ENCODE measurements at regions not wholly inside any gene's neighbourhood (a gene's known extent, or its start where the extent isn't known, plus 50 kb on each side); places are given as distances from the start of the nearest gene placed in this dataset.

GRCh38 chr1:55879346-55879745 lies 664.2 kb upstream of the USP24 start:
- H3K4me1 ChIP-seq (ENCODE audit: control insufficient read depth, insufficient read depth, low read length): no peaks in the 10 kb centered on the region
- no peaks in the 10 kb centered on the region for H3K36me3 ChIP-seq (ENCODE audit: control insufficient read depth in 2 of 2, insufficient read depth in 2 of 2, low read length in 1 of 2)
- WGBS (ENCODE audit: insufficient coverage, insufficient replicate concordance, low lambda C conversion rate, missing lambda C conversion rate): 46% methylated on average over 11 of the region's 11 CpGs
- ATAC-seq (no peak; the same call in 1 of the 3 replicates), DNase-seq (ENCODE audit: low read depth, low spot score) (no peak), FAIRE-seq (no peak)
- H3K79me2 ChIP-seq (ENCODE audit: control insufficient read depth, insufficient read depth, low read length): no peaks in the 10 kb centered on the region
- no peaks in the 10 kb centered on the region for H3K27me3 ChIP-seq (replicated peaks in 1 of 2; ENCODE audit: control insufficient read depth in 2 of 2, insufficient read depth in 2 of 2, low read length in 1 of 2)
- no TSS peak for BruUV-seq (replicated peaks)
- ChIA-PET POLR2A (no interaction called here), SMC1A (ENCODE audit: uncharacterized antibody, unreplicated experiment) (interaction anchor here (1.1 to 1.2 kb wide), 2 partner anchors 8 to 705 kb away, joined by 3 to 4 read pairs; no protein-coding TSS in a partner anchor), CTCF (interaction anchor here (1.4 kb wide), 1 partner anchor 10 kb away, joined by 5 read pairs; no protein-coding TSS in a partner anchor), RAD21 (ENCODE audit: unreplicated experiment) (no interaction called here)
- H4K20me1 ChIP-seq (ENCODE audit: control insufficient read depth, insufficient read depth): no peaks in the 10 kb centered on the region
- H3K4me2 ChIP-seq (ENCODE audit: control insufficient read depth, insufficient read depth): no peak overlapping the region
- TF ChIP-seq USF2 (IDR thresholded peaks at IDR 0.05; ENCODE audit: borderline replicate concordance, low read depth, low read length): no peak
- no peak for TF ChIP-seq MLLT1 (IDR thresholded peaks at IDR 0.05)
- TF ChIP-seq TCF7 (IDR thresholded peaks at IDR 0.05; ENCODE audit: borderline replicate concordance): no peak
- TF ChIP-seq, protein P1, sequence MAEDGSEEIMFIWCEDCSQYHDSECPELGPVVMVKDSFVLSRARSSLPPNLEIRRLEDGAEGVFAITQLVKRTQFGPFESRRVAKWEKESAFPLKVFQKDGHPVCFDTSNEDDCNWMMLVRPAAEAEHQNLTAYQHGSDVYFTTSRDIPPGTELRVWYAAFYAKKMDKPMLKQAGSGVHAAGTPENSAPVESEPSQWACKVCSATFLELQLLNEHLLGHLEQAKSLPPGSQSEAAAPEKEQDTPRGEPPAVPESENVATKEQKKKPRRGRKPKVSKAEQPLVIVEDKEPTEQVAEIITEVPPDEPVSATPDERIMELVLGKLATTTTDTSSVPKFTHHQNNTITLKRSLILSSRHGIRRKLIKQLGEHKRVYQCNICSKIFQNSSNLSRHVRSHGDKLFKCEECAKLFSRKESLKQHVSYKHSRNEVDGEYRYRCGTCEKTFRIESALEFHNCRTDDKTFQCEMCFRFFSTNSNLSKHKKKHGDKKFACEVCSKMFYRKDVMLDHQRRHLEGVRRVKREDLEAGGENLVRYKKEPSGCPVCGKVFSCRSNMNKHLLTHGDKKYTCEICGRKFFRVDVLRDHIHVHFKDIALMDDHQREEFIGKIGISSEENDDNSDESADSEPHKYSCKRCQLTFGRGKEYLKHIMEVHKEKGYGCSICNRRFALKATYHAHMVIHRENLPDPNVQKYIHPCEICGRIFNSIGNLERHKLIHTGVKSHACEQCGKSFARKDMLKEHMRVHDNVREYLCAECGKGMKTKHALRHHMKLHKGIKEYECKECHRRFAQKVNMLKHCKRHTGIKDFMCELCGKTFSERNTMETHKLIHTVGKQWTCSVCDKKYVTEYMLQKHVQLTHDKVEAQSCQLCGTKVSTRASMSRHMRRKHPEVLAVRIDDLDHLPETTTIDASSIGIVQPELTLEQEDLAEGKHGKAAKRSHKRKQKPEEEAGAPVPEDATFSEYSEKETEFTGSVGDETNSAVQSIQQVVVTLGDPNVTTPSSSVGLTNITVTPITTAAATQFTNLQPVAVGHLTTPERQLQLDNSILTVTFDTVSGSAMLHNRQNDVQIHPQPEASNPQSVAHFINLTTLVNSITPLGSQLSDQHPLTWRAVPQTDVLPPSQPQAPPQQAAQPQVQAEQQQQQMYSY (CRISPR knock-in tag; IDR thresholded peaks at IDR 0.05): no peak
- TF ChIP-seq ZBTB11 (CRISPR knock-in tag; IDR thresholded peaks at IDR 0.05): no peak
- no peak overlapping the region for H3K27ac ChIP-seq (ENCODE audit: control insufficient read depth, insufficient read depth)
- H3K9me3 ChIP-seq (replicated peaks; ENCODE audit: control insufficient read depth, insufficient read depth, low read length): no peaks in the 10 kb centered on the region
- H3K4me3 ChIP-seq: no peak overlapping the region
- intact Hi-C loops (cut with micrococcal nuclease; ENCODE audit: unreplicated experiment) (loop anchor here (10.0 kb wide), 1 partner anchor 455 kb away; no protein-coding TSS in a partner anchor), in situ Hi-C loops (cut with MboI) (no loop called here)
- no peak overlapping the region for H3K9ac ChIP-seq (ENCODE audit: control insufficient read depth, insufficient read depth, low read length)
- no peak overlapping the region for H2AFZ ChIP-seq (ENCODE audit: control insufficient read depth, low read depth, low read length)
